GM12878 (cell line): ENCODE measurements at regions not wholly inside any gene's neighbourhood (a gene's known extent, or its start where the extent isn't known, plus 50 kb on each side); places are given as distances from the start of the nearest gene placed in this dataset.

ENCODE experiments used
- ATAC-seq: fragments of 200-7000 bp; cut with Tn5 transposase; 3 replicates; pipeline ENCODE4 v1.9.1; 2020; ENCODE audit warnings: mild to moderate bottlenecking, moderate library complexity
- BruUV-seq: library from RNA; stranded (reverse); fragments of 400-500 nt; replicated peaks from 2 replicates; lab custom pipeline; 2021; lab: Mats Ljungman, UMichigan
- CTCF ChIA-PET: fragments of 300-600 bp; sonication (Branson Sonifier 250); formaldehyde crosslinking; extraction: SDS; loops from one replicate; lab custom pipeline; 2021; ENCODE audit warnings: inconsistent platforms; lab: Yijun Ruan, JAX
- POLR2A ChIA-PET: fragments of 350-600 bp; formaldehyde crosslinking; extraction: SDS; loops from one replicate; lab custom pipeline; 2021; ENCODE audit warnings: inconsistent platforms; lab: Charles Lee
- RAD21 ChIA-PET: fragments of 300-600 bp; sonication (Branson Sonifier 250); formaldehyde crosslinking; loops from one replicate; lab custom pipeline; 2023; ENCODE audit warnings: antibody characterized with exemption; ENCODE audit not compliant: unreplicated experiment; lab: Charles Lee
- SMC1A ChIA-PET: fragments of 300-600 bp; sonication (Branson Sonifier 250); formaldehyde crosslinking; loops from one replicate; lab custom pipeline; 2023; ENCODE audit not compliant: unreplicated experiment, uncharacterized antibody; lab: Charles Lee
- DNase-seq: peaks from one replicate; pipeline ENCODE4 v3.0.0-alpha.2; 2011; ENCODE audit warnings: low read depth, low spot score
- FAIRE-seq: peaks from 3 replicates; lab custom pipeline; 2011; peaks lifted over from hg19 to GRCh38; lab: Jason Lieb, UNC
- H2AFZ ChIP-seq: 2 replicates; pipeline ENCODE4 v1.6.0; 2011; ENCODE audit warnings: low read depth, low read length, control low read depth; ENCODE audit not compliant: control insufficient read depth
- H3K27ac ChIP-seq: 2 replicates; pipeline ENCODE4 v1.5.1; 2011; ENCODE audit warnings: control low read depth; ENCODE audit not compliant: control insufficient read depth, insufficient read depth
- H3K27me3 ChIP-seq, 2 experiments: replicated peaks in 1 of 2; 2 replicates each; pipeline versions ENCODE4 v1.6.0 to v1.6.1; 2011; ENCODE audit warnings: low read length in 1 of 2; ENCODE audit not compliant: control insufficient read depth in 2 of 2, insufficient read depth in 2 of 2
- H3K36me3 ChIP-seq, 2 experiments: 2 replicates each; pipeline ENCODE4 v1.5.1; 2011; ENCODE audit warnings: low read length in 1 of 2; ENCODE audit not compliant: control insufficient read depth in 2 of 2, insufficient read depth in 2 of 2
- H3K4me1 ChIP-seq: 2 replicates; pipeline ENCODE4 v1.6.1; 2011; ENCODE audit warnings: mild to moderate bottlenecking, low read length, moderate library complexity, mixed read lengths; ENCODE audit not compliant: control insufficient read depth, insufficient read depth
- H3K4me2 ChIP-seq: 2 replicates; pipeline ENCODE4 v1.6.0; 2011; ENCODE audit warnings: control low read depth; ENCODE audit not compliant: control insufficient read depth, insufficient read depth
- H3K4me3 ChIP-seq: fragments of 200-600 bp; sonication (generic); 2 replicates; pipeline ENCODE4 v1.5.1; 2016
- H3K79me2 ChIP-seq: 2 replicates; pipeline ENCODE4 v1.6.0; 2011; ENCODE audit warnings: low read length; ENCODE audit not compliant: control insufficient read depth, insufficient read depth
- H3K9ac ChIP-seq: 2 replicates; pipeline ENCODE4 v1.8.0; 2011; ENCODE audit warnings: low read length, control low read depth, mixed read lengths; ENCODE audit not compliant: control insufficient read depth, insufficient read depth
- H3K9me3 ChIP-seq: replicated peaks from 3 replicates; pipeline ENCODE4 v1.5.1; 2011; ENCODE audit warnings: mild to moderate bottlenecking, low read length; ENCODE audit not compliant: control insufficient read depth, insufficient read depth
- H4K20me1 ChIP-seq: 2 replicates; pipeline ENCODE4 v1.6.0; 2011; ENCODE audit not compliant: control insufficient read depth, insufficient read depth
- BCLAF1 ChIP-seq: fragments of 450-650 bp; IDR thresholded peaks from 2 replicates; pipeline ENCODE4 v1.6.1; 2017; ENCODE audit warnings: antibody characterized with exemption, mild to moderate bottlenecking, moderate library complexity
- EP300 ChIP-seq, 2 experiments: fragments of 150-350 bp in 1 of 2; IDR thresholded peaks; 2 replicates each; pipeline ENCODE4 v1.6.1; 2011 to 2012; ENCODE audit warnings: low read depth in 2 of 2, low read length in 2 of 2, borderline replicate concordance in 1 of 2, improper control_type of control experiment in 1 of 2, inconsistent platforms in 1 of 2; ENCODE audit not compliant: control insufficient read depth in 1 of 2
- HDGF ChIP-seq: fragments of 450-650 bp; IDR thresholded peaks from 2 replicates; pipeline ENCODE4 v1.6.1; 2016; ENCODE audit warnings: antibody characterized with exemption
- REST ChIP-seq: IDR thresholded peaks from 2 replicates; pipeline ENCODE4 v1.6.1; 2012; ENCODE audit warnings: mild to moderate bottlenecking, low read depth, low read length
- SRF ChIP-seq, 2 experiments: IDR thresholded peaks; 2 replicates each; pipeline ENCODE4 v1.6.1; 2011; ENCODE audit warnings: low read depth in 2 of 2, low read length in 2 of 2, mild to moderate bottlenecking in 1 of 2, moderate library complexity in 1 of 2
- WRNIP1 ChIP-seq: IDR thresholded peaks from 2 replicates; pipeline ENCODE4 v1.6.1; 2011; ENCODE audit warnings: low read depth, low read length, improper control_type of control experiment, borderline replicate concordance
- ZBTB33 ChIP-seq: fragments of 450-650 bp; IDR thresholded peaks from 2 replicates; pipeline ENCODE4 v1.6.1; 2017; ENCODE audit warnings: mild to moderate bottlenecking
- WGBS: methylation state at CpG from one replicate; pipeline ENCODE4 v1.1.6; 2016; ENCODE audit warnings: low lambda C conversion rate; ENCODE audit not compliant: insufficient replicate concordance, insufficient coverage; ENCODE audit errors: missing lambda C conversion rate; 5-methylcytosine and 5-hydroxymethylcytosine counted together
- in situ Hi-C: fragments of 300-500 bp; cut with MboI; formaldehyde crosslinking; loops from 9 replicates; pipeline ENCODE4 v1.14.3; 2018; ENCODE audit warnings: mixed read lengths
- intact Hi-C: fragments of 100-400 bp; cut with micrococcal nuclease; formaldehyde crosslinking; loops from one replicate; pipeline ENCODE4 v1.14.2; 2022; ENCODE audit not compliant: unreplicated experiment
- TF ChIP-seq, protein P1 (sequence below): fragments of 450-650 bp; IDR thresholded peaks from 2 replicates; pipeline ENCODE4 v1.6.1; 2016; ENCODE audit warnings: mild to moderate bottlenecking

GRCh38 chr9:78397045-78397444 is 100.1 kb downstream of the PSAT1 start (continued):
- TF ChIP-seq ZBTB33 = no peak
- TF ChIP-seq SRF (IDR thresholded peaks at IDR 0.05; ENCODE audit: low read depth in 2 of 2, low read length in 2 of 2) = no peak
- no peak for TF ChIP-seq EP300 (IDR thresholded peaks at IDR 0.05; ENCODE audit: borderline replicate concordance in 1 of 2, control insufficient read depth in 1 of 2, low read depth in 2 of 2, low read length in 2 of 2)
- TF ChIP-seq, protein P1, sequence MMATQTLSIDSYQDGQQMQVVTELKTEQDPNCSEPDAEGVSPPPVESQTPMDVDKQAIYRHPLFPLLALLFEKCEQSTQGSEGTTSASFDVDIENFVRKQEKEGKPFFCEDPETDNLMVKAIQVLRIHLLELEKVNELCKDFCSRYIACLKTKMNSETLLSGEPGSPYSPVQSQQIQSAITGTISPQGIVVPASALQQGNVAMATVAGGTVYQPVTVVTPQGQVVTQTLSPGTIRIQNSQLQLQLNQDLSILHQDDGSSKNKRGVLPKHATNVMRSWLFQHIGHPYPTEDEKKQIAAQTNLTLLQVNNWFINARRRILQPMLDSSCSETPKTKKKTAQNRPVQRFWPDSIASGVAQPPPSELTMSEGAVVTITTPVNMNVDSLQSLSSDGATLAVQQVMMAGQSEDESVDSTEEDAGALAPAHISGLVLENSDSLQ = no peak
- TF ChIP-seq, all 136 proteins: peak for 0

- peaks cover 3% of the 10 kb centered on the region; the same call in 1 of the 3 replicates for H3K9me3 ChIP-seq
- H3K27me3 ChIP-seq = no peaks in the 10 kb centered on the region
- POLR2A ChIA-PET = no interaction called here
- no peaks in the 10 kb centered on the region for H3K79me2 ChIP-seq
- H3K36me3 ChIP-seq = no peaks in the 10 kb centered on the region
- no peak overlapping the region for H3K4me3 ChIP-seq
- ATAC-seq (no peak), DNase-seq (no peak), FAIRE-seq (no peak)
- no TSS peak for BruUV-seq
- WGBS = 38% methylated on average over 5 of the region's 5 CpGs
- H4K20me1 ChIP-seq = no peaks in the 10 kb centered on the region
- H3K27ac ChIP-seq = no peak overlapping the region
- in situ Hi-C loops = no loop called here
- H3K4me1 ChIP-seq = no peaks in the 10 kb centered on the region
- TF ChIP-seq BCLAF1 (no peak), REST (no peak), HDGF (no peak), WRNIP1 (no peak)
- TF ChIP-seq, all 136 proteins: peak for 0
- RAD21 ChIA-PET = no interaction called here
- H2AFZ ChIP-seq = no peak overlapping the region
- no peak overlapping the region for H3K9ac ChIP-seq
- SMC1A ChIA-PET = no interaction called here
- intact Hi-C loops = no loop called here
- no peak overlapping the region for H3K4me2 ChIP-seq
- CTCF ChIA-PET = interaction anchor here (1.0 kb wide), 1 partner anchor 28 kb away, joined by 4 read pairs; no protein-coding TSS in a partner anchor
Measured at GRCh38 chr9:78397454-78397853, 100.5 kb downstream of the PSAT1 start.
